ENCODE measurements at regions not wholly inside any gene's neighbourhood (a gene's known extent, or its start where the extent isn't known, plus 50 kb on each side); places are given as distances from the start of the nearest gene placed in this dataset.

- no peaks in the 10 kb centered on the region for H3K27me3 ChIP-seq (ENCODE audit: control insufficient read depth, insufficient read depth, low read length)
- no peak for DNase-seq (ENCODE audit: low read depth in 2 of 2)
- H3K4me2 ChIP-seq (ENCODE audit: extremely low read depth, insufficient read depth, low read length) = no peak overlapping the region
- no peaks in the 10 kb centered on the region for H4K20me1 ChIP-seq (ENCODE audit: control insufficient read depth, extremely low read depth, insufficient read depth, low read length)
- H3K27ac ChIP-seq (ENCODE audit: insufficient read depth, low read length) = no peak overlapping the region
- H2AFZ ChIP-seq (ENCODE audit: low read length) = no peak overlapping the region
- H3K4me1 ChIP-seq (ENCODE audit: control insufficient read depth, extremely low read depth, insufficient read depth, low read length) = no peaks in the 10 kb centered on the region
- H3K9me3 ChIP-seq (ENCODE audit: control insufficient read depth, insufficient read depth, low read depth, low read length) = no peaks in the 10 kb centered on the region
- no peak overlapping the region for H3K9ac ChIP-seq (ENCODE audit: insufficient read depth, low read length)
- TF ChIP-seq EZH2 (IDR thresholded peaks at IDR 0.05; ENCODE audit: low read length, missing control alignments) (no peak), CTCF (conservative IDR thresholded peaks at IDR 0.05 in 1 of 2, IDR thresholded peaks at IDR 0.05 in 1 of 2; ENCODE audit: low read depth in 1 of 2, low read length in 2 of 2) (no peak)
- H3K4me3 ChIP-seq (replicated peaks in 1 of 4; ENCODE audit: control extremely low read depth in 1 of 4, insufficient read depth in 1 of 4, low read depth in 3 of 4, low read length in 4 of 4) = no peak overlapping the region
- no peaks in the 10 kb centered on the region for H3K79me2 ChIP-seq (ENCODE audit: control insufficient read depth, insufficient read depth, low read length)
- H3K36me3 ChIP-seq (ENCODE audit: control insufficient read depth, insufficient read depth, low read length) = no peaks in the 10 kb centered on the region
These were observed 70.8 kb upstream of the DYNLT3 start for GRCh38 chrX:37918168-37918567.

GRCh38 chrX:37918703-37919102 lies 71.3 kb upstream of the DYNLT3 start:
- no peak overlapping the region for H2AFZ ChIP-seq (ENCODE audit: low read length)
- no peaks in the 10 kb centered on the region for H3K27me3 ChIP-seq (ENCODE audit: control insufficient read depth, insufficient read depth, low read length)
- TF ChIP-seq EZH2 (IDR thresholded peaks at IDR 0.05; ENCODE audit: low read length, missing control alignments) = no peak
- no peak for TF ChIP-seq CTCF (conservative IDR thresholded peaks at IDR 0.05 in 1 of 2, IDR thresholded peaks at IDR 0.05 in 1 of 2; ENCODE audit: low read depth in 1 of 2, low read length in 2 of 2)
- H3K4me3 ChIP-seq (replicated peaks in 1 of 4; ENCODE audit: control extremely low read depth in 1 of 4, insufficient read depth in 1 of 4, low read depth in 3 of 4, low read length in 4 of 4) = no peak overlapping the region
- no peaks in the 10 kb centered on the region for H3K4me1 ChIP-seq (ENCODE audit: control insufficient read depth, extremely low read depth, insufficient read depth, low read length)
- no peaks in the 10 kb centered on the region for H4K20me1 ChIP-seq (ENCODE audit: control insufficient read depth, extremely low read depth, insufficient read depth, low read length)
- no peaks in the 10 kb centered on the region for H3K79me2 ChIP-seq (ENCODE audit: control insufficient read depth, insufficient read depth, low read length)
- no peak overlapping the region for H3K4me2 ChIP-seq (ENCODE audit: extremely low read depth, insufficient read depth, low read length)
- no peak overlapping the region for H3K9ac ChIP-seq (ENCODE audit: insufficient read depth, low read length)
- H3K9me3 ChIP-seq (ENCODE audit: control insufficient read depth, insufficient read depth, low read depth, low read length) = no peaks in the 10 kb centered on the region
- DNase-seq (ENCODE audit: low read depth in 2 of 2) = no peak
- no peak overlapping the region for H3K27ac ChIP-seq (ENCODE audit: insufficient read depth, low read length)
- H3K36me3 ChIP-seq (ENCODE audit: control insufficient read depth, insufficient read depth, low read length) = no peaks in the 10 kb centered on the region

- H3K4me2 ChIP-seq (ENCODE audit: extremely low read depth, insufficient read depth, low read length) = no peak overlapping the region
These were observed 74.4 kb upstream of the DYNLT3 start for GRCh38 chrX:37921758-37922157.

More at GRCh38 chrX:37921758-37922157, 74.4 kb upstream of the DYNLT3 start:
- TF ChIP-seq CTCF (conservative IDR thresholded peaks at IDR 0.05 in 1 of 2, IDR thresholded peaks at IDR 0.05 in 1 of 2; ENCODE audit: low read depth in 1 of 2, low read length in 2 of 2) (no peak), EZH2 (IDR thresholded peaks at IDR 0.05; ENCODE audit: low read length, missing control alignments) (no peak)
- Histone ChIP-seq H3K9me3 (ENCODE audit: control insufficient read depth, insufficient read depth, low read depth, low read length) (no peaks in the 10 kb centered on the region), H4K20me1 (ENCODE audit: control insufficient read depth, extremely low read depth, insufficient read depth, low read length) (no peaks in the 10 kb centered on the region), H3K4me1 (ENCODE audit: control insufficient read depth, extremely low read depth, insufficient read depth, low read length) (no peaks in the 10 kb centered on the region), H3K27ac (ENCODE audit: insufficient read depth, low read length) (no peak overlapping the region), H3K27me3 (ENCODE audit: control insufficient read depth, insufficient read depth, low read length) (no peaks in the 10 kb centered on the region), H3K9ac (ENCODE audit: insufficient read depth, low read length) (no peak overlapping the region), H3K4me3 (replicated peaks in 1 of 4; ENCODE audit: control extremely low read depth in 1 of 4, insufficient read depth in 1 of 4, low read depth in 3 of 4, low read length in 4 of 4) (no peak overlapping the region), H3K36me3 (ENCODE audit: control insufficient read depth, insufficient read depth, low read length) (no peaks in the 10 kb centered on the region), H3K79me2 (ENCODE audit: control insufficient read depth, insufficient read depth, low read length) (no peaks in the 10 kb centered on the region), H2AFZ (ENCODE audit: low read length) (no peak overlapping the region)
- peak; percentile 8 to 82 for DNase-seq (ENCODE audit: low read depth in 2 of 2)
